ENCODE measurements at regions not wholly inside any gene's neighbourhood (a gene's known extent, or its start where the extent isn't known, plus 50 kb on each side); places are given as distances from the start of the nearest gene placed in this dataset.
"Not testable (repeated sequence)": the region's sequence is repeated elsewhere in the genome, so short reads cannot be mapped to it uniquely, and the experiment has no call there.

GRCh38 chr3:59247402-59247841, 197.6 kb upstream of the CFAP20DC start:
- no peak for FAIRE-seq

- no peak for FAIRE-seq
Measured at GRCh38 chr3:59246719-59247401, 197.0 kb upstream of the CFAP20DC start.

- no peak for FAIRE-seq
Measured at GRCh38 chr3:59245859-59246501, 196.2 kb upstream of the CFAP20DC start.

DNA sequence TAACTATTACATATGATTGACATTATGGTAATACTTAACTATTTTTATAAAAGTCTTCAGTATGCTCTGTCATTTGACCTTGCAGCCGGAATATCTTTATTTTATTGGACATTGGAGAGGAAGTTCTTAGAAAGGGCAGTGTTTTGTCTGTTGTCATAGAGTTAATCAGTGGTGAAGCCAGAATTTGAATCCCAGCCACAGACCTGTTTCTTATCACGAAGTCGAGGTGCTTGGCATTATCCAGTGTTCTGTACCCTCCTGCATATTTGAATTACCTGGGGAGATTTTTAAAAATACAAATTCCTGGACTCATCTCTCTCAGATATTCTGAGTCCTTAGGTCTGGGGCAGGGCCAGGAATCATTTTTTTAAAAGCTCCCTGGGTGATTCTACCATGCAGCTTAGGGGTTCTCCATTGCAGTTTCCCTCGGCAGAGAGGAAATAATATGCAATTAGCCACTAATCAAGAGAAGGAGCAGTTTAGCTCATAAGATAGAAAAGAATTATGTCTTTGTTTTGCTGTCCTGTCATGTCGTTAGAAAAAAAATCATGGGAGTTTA, 195.6 kb upstream of the CFAP20DC start:
- no peak for FAIRE-seq

GRCh38 chr3:59244343-59244742, 194.5 kb upstream of the CFAP20DC start:
- no peak for FAIRE-seq

DNA sequence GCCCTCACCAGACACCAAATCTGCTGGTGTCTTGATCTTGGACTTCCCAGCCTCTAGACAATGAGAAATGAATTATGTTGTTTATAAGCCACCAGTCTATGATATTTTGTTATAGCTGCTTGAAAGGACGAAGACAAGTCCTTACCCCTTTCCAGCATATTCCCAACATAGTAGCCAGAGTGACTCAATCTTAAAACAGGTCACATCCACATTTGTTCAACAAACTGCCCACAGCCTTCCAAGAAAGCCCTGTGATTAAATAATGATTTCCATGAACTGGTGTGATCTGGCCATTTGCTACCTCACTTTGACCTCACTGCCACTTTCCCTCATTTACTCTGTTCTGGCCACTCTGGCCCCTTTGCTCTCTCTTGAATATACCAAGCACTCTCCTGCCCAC, 193.7 kb upstream of the CFAP20DC start:
- FAIRE-seq = no peak

GRCh38 chr3:59240666-59241255, 190.9 kb upstream of the CFAP20DC start:
- FAIRE-seq = no peak

- no peak for FAIRE-seq
Measured at GRCh38 chr3:59237121-59237520, 187.3 kb upstream of the CFAP20DC start.

DNA sequence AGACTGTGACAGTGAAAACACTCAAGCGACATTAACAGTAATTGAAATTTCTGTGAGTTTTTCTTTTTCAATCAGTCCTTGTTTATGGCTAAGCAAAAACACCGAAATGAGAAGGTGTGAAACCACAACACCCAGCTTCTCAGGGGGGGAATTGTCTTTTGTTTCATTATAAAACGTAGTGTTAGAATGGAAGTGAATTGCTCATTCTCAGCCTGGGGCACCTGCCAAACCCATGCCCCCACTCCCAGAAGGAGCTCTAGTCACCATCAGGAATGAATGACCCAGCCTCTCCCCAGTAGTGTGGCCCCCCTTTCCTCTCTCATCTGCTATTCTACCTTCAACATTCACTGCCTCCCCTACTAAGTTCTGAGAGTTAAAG, 185.8 kb upstream of the CFAP20DC start:
- no peak for FAIRE-seq

- no peak for FAIRE-seq
Measured at GRCh38 chr3:59234884-59235633, 185.2 kb upstream of the CFAP20DC start.

DNA sequence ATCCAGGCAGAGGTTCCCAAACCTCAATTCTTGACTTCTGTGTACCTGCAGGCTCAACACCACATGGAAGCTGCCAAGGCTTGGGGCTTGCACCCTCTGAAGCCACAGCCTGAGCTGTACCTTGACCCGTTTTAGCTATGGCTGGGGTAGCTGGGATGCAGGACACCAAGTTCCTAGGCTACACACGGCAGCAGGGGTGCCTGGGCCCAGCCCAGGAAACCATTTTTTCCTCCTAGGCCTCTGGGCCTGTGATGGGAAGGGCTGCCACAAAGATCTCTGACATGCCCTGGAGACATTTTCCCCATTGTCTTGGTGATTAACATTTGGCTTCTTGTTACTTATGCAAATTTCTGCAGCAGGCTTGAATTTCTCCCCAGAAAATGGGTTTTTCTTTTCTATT, 180.6 kb upstream of the CFAP20DC start:
- not testable (repeated sequence) for FAIRE-seq

- no peak for FAIRE-seq
Measured at GRCh38 chr3:59213860-59214259, 164.0 kb upstream of the CFAP20DC start.

GRCh38 chr3:59212128-59212779, 162.4 kb upstream of the CFAP20DC start:
- FAIRE-seq = peak; percentile 62

GRCh38 chr3:59210260-59210659, 160.4 kb upstream of the CFAP20DC start:
- no peak for FAIRE-seq

- FAIRE-seq = no peak
Measured at GRCh38 chr3:59192473-59192872, 142.6 kb upstream of the CFAP20DC start.

GRCh38 chr3:59191651-59192050, 141.8 kb upstream of the CFAP20DC start:
- FAIRE-seq = no peak

DNA sequence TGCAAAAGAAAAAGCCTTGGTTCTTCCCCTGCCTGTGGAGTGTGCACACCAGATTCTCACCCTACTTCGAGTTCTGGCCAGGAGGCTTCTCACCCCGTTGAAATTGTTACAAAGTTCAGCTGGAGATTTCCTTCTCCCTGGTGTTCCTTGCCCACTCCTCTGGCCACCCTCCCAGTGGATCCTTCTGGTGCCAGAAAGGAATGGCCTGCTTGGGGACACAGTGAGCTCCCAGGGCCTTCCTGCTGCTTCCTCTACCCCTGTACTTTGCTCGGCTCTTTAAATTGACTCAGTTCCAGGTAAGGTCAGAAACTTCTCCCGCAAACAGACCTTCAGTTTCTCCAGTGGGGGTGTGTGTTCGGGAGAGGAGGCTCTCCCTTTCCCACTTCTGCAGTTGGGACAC, 140.1 kb upstream of the CFAP20DC start:
- no peak for FAIRE-seq

- no peak for FAIRE-seq
Measured at GRCh38 chr3:59189526-59189925, 139.7 kb upstream of the CFAP20DC start.

- no peak for FAIRE-seq
Measured at GRCh38 chr3:59186725-59187124, 136.9 kb upstream of the CFAP20DC start.

GRCh38 chr3:59185591-59186369, 136.0 kb upstream of the CFAP20DC start:
- no peak for FAIRE-seq

GRCh38 chr3:59180006-59180405, 130.2 kb upstream of the CFAP20DC start:
- FAIRE-seq = no peak

- FAIRE-seq = no peak
Measured at GRCh38 chr3:59178698-59179097, 128.9 kb upstream of the CFAP20DC start.

All from colon (tissue), 2 donors.